H1 (cell line): ENCODE measurements at regions not wholly inside any gene's neighbourhood (a gene's known extent, or its start where the extent isn't known, plus 50 kb on each side); places are given as distances from the start of the nearest gene placed in this dataset.

Experiments used
- CTCF ChIA-PET: fragments of 300-600 bp; sonication (Branson Sonifier 250); formaldehyde crosslinking; loops from one replicate; lab custom pipeline; 2021; ENCODE audit not compliant: partially characterized antibody; lab: Charles Lee
- POLR2A ChIA-PET: fragments of 300-600 bp; sonication (Branson Sonifier 250); formaldehyde crosslinking; loops from one replicate; lab custom pipeline; 2021; ENCODE audit warnings: inconsistent platforms; ENCODE audit not compliant: partially characterized antibody; lab: Charles Lee
- DNase-seq, 2 experiments: peaks; one replicate each; pipeline versions ENCODE4 v3.0.0 to v3.0.0-alpha.2; 2010 to 2022; ENCODE audit warnings: low spot score in 2 of 2, low read depth in 1 of 2, mixed read lengths in 1 of 2
- FAIRE-seq: peaks from 2 replicates; lab custom pipeline; 2011; peaks lifted over from hg19 to GRCh38; lab: Jason Lieb, UNC
- H2AFZ ChIP-seq: 2 replicates; pipeline ENCODE4 v1.8.1; 2012; ENCODE audit warnings: low read length, inconsistent platforms
- H2AK5ac ChIP-seq: 2 replicates; pipeline ENCODE4 v1.6.1; 2013; ENCODE audit warnings: low read depth, low read length
- H2BK120ac ChIP-seq: replicated peaks from 2 replicates; pipeline ENCODE3; 2013; ENCODE audit warnings: low read depth, low read length, inconsistent platforms
- H2BK12ac ChIP-seq: 2 replicates; pipeline ENCODE4 v1.6.1; 2013; ENCODE audit warnings: low read depth, low read length
- H2BK15ac ChIP-seq: 2 replicates; pipeline ENCODE4 v1.6.1; 2013; ENCODE audit warnings: low read length
- H2BK20ac ChIP-seq: 2 replicates; pipeline ENCODE4 v1.6.1; 2013; ENCODE audit warnings: low read length
- H2BK5ac ChIP-seq: 2 replicates; pipeline ENCODE4 v1.6.1; 2013; ENCODE audit warnings: low read depth, low read length
- H3K14ac ChIP-seq: 2 replicates; pipeline ENCODE4 v1.6.1; 2013; ENCODE audit warnings: inconsistent platforms; ENCODE audit not compliant: insufficient read length
- H3K18ac ChIP-seq: 2 replicates; pipeline ENCODE4 v1.6.1; 2013; ENCODE audit warnings: low read length; ENCODE audit errors: extremely low read depth
- H3K23ac ChIP-seq: 2 replicates; pipeline ENCODE4 v1.6.1; 2013; ENCODE audit warnings: inconsistent platforms; ENCODE audit not compliant: insufficient read length
- H3K23me2 ChIP-seq: 2 replicates; pipeline ENCODE4 v1.6.1; 2013; ENCODE audit warnings: low read depth, low read length
- H3K27ac ChIP-seq: 2 replicates; pipeline ENCODE4 v1.6.1; 2011; ENCODE audit warnings: low read depth, low read length, inconsistent platforms
- H3K27me3 ChIP-seq, 4 experiments: replicated peaks in 1 of 4; 1 replicate in 1 of 4; 2 replicates in 3 of 4; pipeline versions ENCODE4 v1.6.1 to v1.8.1; 2011 to 2013; ENCODE audit warnings: low read length in 3 of 4, mild to moderate bottlenecking in 3 of 4, inconsistent platforms in 2 of 4, mixed read lengths in 2 of 4, moderate library complexity in 1 of 4; ENCODE audit not compliant: control insufficient read depth in 3 of 4, insufficient read depth in 3 of 4; ENCODE audit errors: extremely low read depth in 1 of 4
- H3K36me3 ChIP-seq, 4 experiments: 2 replicates each; pipeline versions ENCODE4 v1.6.1 to v1.8.1; 2011 to 2013; ENCODE audit warnings: mild to moderate bottlenecking in 4 of 4, low read length in 3 of 4, moderate library complexity in 2 of 4, control low read depth in 1 of 4, inconsistent platforms in 1 of 4; ENCODE audit not compliant: insufficient read depth in 4 of 4, control insufficient read depth in 2 of 4
- H3K4ac ChIP-seq: replicated peaks from 2 replicates; pipeline ENCODE3; 2013; ENCODE audit warnings: low read length, low read depth, mixed read lengths, inconsistent platforms; ENCODE audit not compliant: insufficient read length
- H3K4me1 ChIP-seq, 4 experiments: replicated peaks in 1 of 4; 1 replicate in 1 of 4; 2 replicates in 3 of 4; pipeline versions ENCODE4 v1.6.1 to v1.8.1; 2011 to 2013; ENCODE audit warnings: low read length in 3 of 4, inconsistent platforms in 2 of 4, mixed read lengths in 1 of 4; ENCODE audit not compliant: insufficient read depth in 4 of 4, control insufficient read depth in 3 of 4
- H3K4me2 ChIP-seq, 2 experiments: 2 replicates each; pipeline versions ENCODE4 v1.6.1 to v1.8.1; 2011 to 2013; ENCODE audit warnings: low read depth in 2 of 2, low read length in 2 of 2, control low read depth in 1 of 2, inconsistent platforms in 1 of 2, mild to moderate bottlenecking in 1 of 2; ENCODE audit not compliant: insufficient read depth in 1 of 2
- H3K4me3 ChIP-seq, 4 experiments: fragments of 200-600, 300-600 bp in 1 of 4; sonication (generic), shearing (Covaris generic), sonication (Bioruptor Twin) in 1 of 4; 2 replicates each; pipeline versions ENCODE4 v1.5.1 to v1.8.1; 2011 to 2016; ENCODE audit warnings: low read length in 4 of 4, low read depth in 3 of 4, control low read depth in 2 of 4, inconsistent platforms in 2 of 4, mild to moderate bottlenecking in 2 of 4, mixed read lengths in 1 of 4, moderate library complexity in 1 of 4; ENCODE audit not compliant: insufficient read depth in 2 of 4; ENCODE audit errors: extremely low read depth in 1 of 4
- H3K56ac ChIP-seq: replicated peaks from 2 replicates; pipeline ENCODE3; 2013; ENCODE audit warnings: low read depth, mild to moderate bottlenecking, mixed read lengths, low read length, inconsistent platforms; ENCODE audit not compliant: insufficient read length
- H3K79me1 ChIP-seq: 2 replicates; pipeline ENCODE4 v1.6.1; 2013; ENCODE audit warnings: low read depth, low read length, control low read depth
- H3K79me2 ChIP-seq, 2 experiments: 2 replicates each; pipeline versions ENCODE4 v1.6.1 to v1.8.1; 2012 to 2013; ENCODE audit warnings: low read length in 2 of 2, mild to moderate bottlenecking in 2 of 2, inconsistent platforms in 1 of 2; ENCODE audit not compliant: insufficient read depth in 2 of 2, control insufficient read depth in 1 of 2
- H3K9ac ChIP-seq, 4 experiments: replicated peaks in 1 of 4; 1 replicate in 1 of 4; 2 replicates in 3 of 4; pipeline versions ENCODE4 v1.6.1 to v1.8.1; 2011 to 2013; ENCODE audit warnings: low read depth in 3 of 4, low read length in 3 of 4, control low read depth in 2 of 4, mild to moderate bottlenecking in 2 of 4, moderate library complexity in 2 of 4, inconsistent platforms in 1 of 4; ENCODE audit errors: extremely low read depth in 1 of 4
- H3K9me3 ChIP-seq, 2 experiments: 2 replicates each; pipeline versions ENCODE4 v1.6.1 to v1.8.1; 2012 to 2013; ENCODE audit warnings: mild to moderate bottlenecking in 2 of 2, moderate library complexity in 2 of 2, control low read depth in 1 of 2, inconsistent platforms in 1 of 2, low read depth in 1 of 2, low read length in 1 of 2, mixed read lengths in 1 of 2; ENCODE audit not compliant: insufficient read depth in 2 of 2
- H4K20me1 ChIP-seq, 2 experiments: replicated peaks in 1 of 2; 2 replicates each; pipeline versions ENCODE3 to v1.8.1; 2011 to 2013; ENCODE audit warnings: inconsistent platforms in 2 of 2, low read length in 2 of 2, mild to moderate bottlenecking in 1 of 2; ENCODE audit not compliant: insufficient read depth in 2 of 2, control insufficient read depth in 1 of 2
- H4K5ac ChIP-seq: 2 replicates; pipeline ENCODE4 v1.6.1; 2013; ENCODE audit warnings: low read length, low read depth, mixed read lengths, inconsistent platforms; ENCODE audit not compliant: insufficient read length
- H4K8ac ChIP-seq: 2 replicates; pipeline ENCODE4 v1.8.0; 2013; ENCODE audit warnings: mild to moderate bottlenecking, moderate library complexity, low read length, inconsistent platforms; ENCODE audit not compliant: insufficient read depth; ENCODE audit errors: extremely low read depth
- H4K91ac ChIP-seq: replicated peaks from 2 replicates; pipeline ENCODE3; 2013; ENCODE audit warnings: low read length, mixed read lengths, inconsistent platforms; ENCODE audit not compliant: insufficient read length
- CHD2 ChIP-seq: IDR thresholded peaks from 2 replicates; pipeline ENCODE4 v1.6.1; 2012; ENCODE audit warnings: low read length, improper control_type of control experiment
- SUZ12 ChIP-seq: fragments of 200-600 bp; sonication (generic); IDR thresholded peaks from 2 replicates; pipeline ENCODE4 v1.6.1; 2012; ENCODE audit warnings: mild to moderate bottlenecking, inconsistent platforms, low read length, moderate library complexity, mixed read lengths
- WGBS, 2 experiments: shearing (Covaris generic) in 1 of 2; methylation state at CpG; one replicate each; pipeline versions ENCODE4 v1.1.6 to v1.1.7; 2013 to 2015; ENCODE audit warnings: low lambda C conversion rate in 2 of 2, mixed read lengths in 2 of 2, inconsistent platforms in 1 of 2, low coverage in 1 of 2, missing lambda C conversion rate in 1 of 2; ENCODE audit not compliant: insufficient replicate concordance in 2 of 2, insufficient coverage in 1 of 2, insufficient read length in 1 of 2; ENCODE audit errors: extremely low coverage in 1 of 2, missing lambda C conversion rate in 1 of 2; 5-methylcytosine and 5-hydroxymethylcytosine counted together

- FAIRE-seq (no peak), DNase-seq (no peak)
- no peaks in the 10 kb centered on the region for H3K79me1 ChIP-seq
- no peak overlapping the region for H2BK120ac ChIP-seq
- H3K9ac ChIP-seq: no peak overlapping the region
- no peak overlapping the region for H2AFZ ChIP-seq
- H2BK5ac ChIP-seq: no peak overlapping the region
- H4K8ac ChIP-seq: no peak overlapping the region
- CTCF ChIA-PET: interaction anchor here (1.9 kb wide), 1 partner anchor 9 kb away, joined by 11 read pairs; no protein-coding TSS in a partner anchor
- H4K91ac ChIP-seq: no peak overlapping the region
- no peak overlapping the region for H3K23ac ChIP-seq
- no peak for TF ChIP-seq SUZ12
- no peak for TF ChIP-seq CHD2
- no peaks in the 10 kb centered on the region for H3K27me3 ChIP-seq
- H3K14ac ChIP-seq: no peak overlapping the region
- H3K4ac ChIP-seq: no peak overlapping the region
- H3K56ac ChIP-seq: no peak overlapping the region
- H3K36me3 ChIP-seq: no peaks in the 10 kb centered on the region; a peak in 1 of 8 replicates
- H2AK5ac ChIP-seq: no peak overlapping the region
- no peaks in the 10 kb centered on the region for H3K79me2 ChIP-seq
- H3K4me1 ChIP-seq: peaks cover 0 to 9% (median 0%) of the 10 kb centered on the region in 4 experiments; a peak in 1 of 7 replicates
- H3K27ac ChIP-seq: no peak overlapping the region
- WGBS, 2 experiments: 62% methylated on average over 3 of the region's 3 CpGs; no CpG with 5 or more reads in 1 of the 2 experiments
- H3K18ac ChIP-seq: no peak overlapping the region
- H2BK20ac ChIP-seq: no peak overlapping the region
- no peak overlapping the region for H2BK12ac ChIP-seq
- POLR2A ChIA-PET: no interaction called here
- H3K9me3 ChIP-seq: peaks cover 14 to 19% of the 10 kb centered on the region in 2 experiments
- no peak overlapping the region; a peak in 1 of 8 replicates for H3K4me3 ChIP-seq
- H4K20me1 ChIP-seq: no peaks in the 10 kb centered on the region
- H2BK15ac ChIP-seq: no peak overlapping the region
- H4K5ac ChIP-seq: no peak overlapping the region
- no peaks in the 10 kb centered on the region for H3K23me2 ChIP-seq
- H3K4me2 ChIP-seq: no peak overlapping the region
Observed at GRCh38 chr5:86765778-86766502, 148.2 kb downstream of the COX7C start.
